ENCODE measurements at regions not wholly inside any gene's neighbourhood (a gene's known extent, or its start where the extent isn't known, plus 50 kb on each side); places are given as distances from the start of the nearest gene placed in this dataset.

DNA sequence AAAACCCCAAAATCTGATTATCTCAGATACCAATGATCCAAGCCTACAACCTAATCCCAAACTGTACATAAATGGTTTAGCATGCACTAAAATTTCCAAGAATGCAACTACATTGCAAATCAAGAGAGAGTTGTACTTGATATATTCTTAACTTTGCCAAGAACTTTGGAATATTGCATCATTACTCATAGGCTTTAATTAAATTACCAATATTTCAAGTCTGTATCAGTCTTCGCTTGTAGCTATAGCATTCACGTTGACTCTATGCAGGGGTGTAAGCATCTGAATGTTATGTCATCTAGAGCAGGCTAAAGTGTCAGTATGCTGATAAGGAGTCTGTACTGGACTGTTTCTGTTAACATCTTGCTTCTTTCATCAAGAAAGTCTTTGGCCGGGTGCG, 56.3 kb downstream of the FOXI3 start (continued):
- TF ChIP-seq RBBP5 (IDR thresholded peaks at IDR 0.05; ENCODE audit: borderline replicate concordance, low read depth, low read length): no peak
- no peak for TF ChIP-seq TAF7 (optimal IDR thresholded peaks at IDR 0.05; ENCODE audit: borderline replicate concordance, low read depth, low read length)

Measured in H1 (cell line).